NCI-H1417 treated with DMSO at 0.1 percent for 48 hours (cell line): ENCODE measurements at regions not wholly inside any gene's neighbourhood (a gene's known extent, or its start where the extent isn't known, plus 50 kb on each side); places are given as distances from the start of the nearest gene placed in this dataset.

Experiments
- DNase-seq: peaks from one replicate; lab custom pipeline; 2025; lab: John Stamatoyannopoulos, UW

DNA sequence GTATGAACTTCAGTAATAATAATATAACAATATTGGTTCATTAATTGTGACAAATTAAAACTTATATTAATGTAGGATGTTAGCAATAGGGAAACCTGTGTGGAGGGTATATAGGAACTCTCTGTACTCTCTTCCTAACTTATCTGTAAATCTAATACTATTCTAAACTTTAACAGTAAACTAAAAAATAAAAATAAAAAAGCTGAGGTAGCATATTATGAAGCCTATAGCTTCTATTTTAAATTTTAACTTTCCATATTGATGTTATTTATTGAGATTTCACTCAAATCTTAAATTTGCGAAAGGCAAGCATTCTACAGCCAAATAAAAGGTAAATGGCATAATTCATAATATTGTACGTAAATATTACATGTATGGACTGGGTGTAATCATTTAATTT is 326.4 kb downstream of the MEI4 start:
- no peak for DNase-seq

DNA sequence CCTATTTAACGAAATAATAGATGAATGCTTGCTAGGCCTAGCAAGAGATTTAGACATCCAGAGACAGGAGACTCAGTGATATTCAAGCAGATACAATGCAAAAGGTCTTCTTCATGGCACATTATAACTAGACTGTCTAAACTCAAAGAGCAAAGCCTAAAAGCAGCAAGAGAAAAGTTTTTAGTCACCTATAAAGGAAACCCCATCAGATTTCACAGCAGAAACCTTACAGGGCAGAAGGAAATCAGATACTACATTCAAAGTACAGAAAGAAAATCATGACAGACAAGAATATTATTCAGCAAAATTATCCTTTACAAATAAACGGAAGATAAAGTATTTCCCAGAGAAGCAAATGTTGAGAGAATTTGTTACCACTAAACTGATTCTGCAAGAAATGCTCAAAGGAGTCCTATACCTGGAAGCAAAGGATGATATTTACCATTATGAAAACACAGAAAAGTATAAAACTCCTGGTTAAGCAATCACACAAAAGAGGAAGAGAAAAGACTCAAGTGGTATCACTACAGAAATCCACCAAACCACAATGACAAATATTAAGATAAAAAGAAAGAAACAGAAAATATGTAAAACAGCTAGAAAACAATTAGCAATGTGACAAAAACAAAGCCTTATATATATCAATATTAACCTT is 333.7 kb downstream of the MEI4 start:
- DNase-seq = no peak

DNA sequence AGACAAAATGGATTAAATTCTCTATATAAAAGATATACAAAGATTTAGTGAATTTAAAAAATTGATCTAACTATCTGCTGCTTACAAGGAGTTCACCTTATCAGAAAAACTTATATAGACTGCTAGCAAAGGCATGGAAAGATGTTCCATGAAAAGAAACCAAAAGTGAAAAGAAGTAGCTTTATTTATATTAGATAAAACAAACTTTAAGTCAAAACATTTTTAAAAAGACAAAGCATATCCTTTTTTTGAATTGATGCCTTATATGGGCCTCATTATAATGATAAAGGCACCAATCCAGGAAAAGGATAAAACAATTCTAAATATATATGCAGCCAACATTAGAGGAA is 334.2 kb downstream of the MEI4 start:
- DNase-seq = no peak

DNA sequence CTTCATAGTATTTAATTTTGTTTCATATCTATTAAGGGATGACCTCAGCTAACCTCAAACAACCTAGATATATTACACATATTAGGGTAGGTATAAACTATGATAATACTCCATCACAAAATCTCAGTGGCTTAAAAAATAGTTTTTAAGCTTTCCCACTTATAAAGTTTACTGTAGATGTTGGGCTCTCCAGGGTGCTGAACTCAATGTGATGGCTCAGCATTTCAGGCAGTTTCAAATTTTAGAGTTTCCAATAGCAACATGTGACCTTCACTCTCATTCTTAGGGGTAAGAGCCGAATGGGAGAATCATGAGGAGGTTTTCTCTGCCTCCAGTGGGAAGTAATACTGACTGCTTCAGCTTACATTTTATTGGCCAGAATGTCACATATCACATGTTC is 357.3 kb downstream of the MEI4 start:
- DNase-seq = no peak

DNA sequence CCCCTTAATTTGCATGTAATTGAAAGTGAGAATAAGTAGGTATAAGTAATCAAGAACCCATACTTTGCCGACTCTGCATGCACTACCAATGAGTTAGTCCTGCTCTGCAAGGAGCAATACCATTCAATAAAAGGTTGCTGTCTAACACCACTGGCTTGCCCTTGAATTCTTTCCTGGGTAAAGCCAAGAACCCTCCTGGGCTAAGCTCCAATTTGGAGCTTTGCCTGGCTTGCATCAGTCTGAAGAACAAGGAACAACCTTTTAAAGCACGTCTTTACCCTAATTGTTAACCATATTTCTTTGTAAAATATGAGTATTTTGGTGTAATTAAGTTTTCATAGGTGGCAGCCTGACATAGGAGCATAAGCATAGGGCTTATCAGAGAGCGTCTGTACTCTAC is 367.7 kb downstream of the MEI4 start:
- DNase-seq = no peak

DNA sequence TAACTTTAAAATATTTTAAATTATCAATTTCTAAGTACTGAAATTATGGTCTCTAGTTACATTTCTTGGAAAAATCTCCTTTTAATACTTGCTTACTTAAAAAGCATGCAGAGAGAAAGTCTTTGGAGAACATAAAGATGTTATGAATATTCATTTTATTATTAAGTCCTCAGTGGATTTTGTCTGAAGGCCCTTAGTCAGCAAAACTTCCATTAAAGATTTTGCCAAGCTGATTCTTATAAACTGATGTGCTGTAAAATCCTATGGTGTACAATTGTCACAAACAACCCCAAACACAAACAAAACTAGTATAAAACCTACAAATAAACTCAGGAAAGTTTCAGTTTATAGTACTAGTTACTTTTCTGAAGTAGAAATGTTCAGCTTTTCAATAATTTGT is 372.7 kb downstream of the MEI4 start:
- no peak for DNase-seq

DNA sequence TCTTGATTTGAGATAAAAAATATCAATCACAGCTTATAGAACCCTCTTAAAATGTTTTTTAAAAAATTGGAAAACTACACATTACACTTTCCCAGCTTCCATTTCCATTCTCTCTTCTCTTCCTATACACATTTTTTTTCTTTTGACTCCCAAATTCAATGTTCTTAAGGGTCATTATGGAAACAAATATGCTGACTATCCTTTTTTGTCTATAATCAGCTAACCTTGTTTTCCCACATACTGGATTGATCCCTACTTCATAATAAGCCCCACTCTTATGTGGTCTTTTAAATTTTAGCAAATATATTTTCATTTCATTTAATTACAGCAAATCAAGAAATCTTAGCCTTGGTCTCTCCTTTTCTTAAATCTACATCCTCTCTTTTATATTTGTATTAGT is 378.4 kb downstream of the MEI4 start:
- DNase-seq = no peak

DNA sequence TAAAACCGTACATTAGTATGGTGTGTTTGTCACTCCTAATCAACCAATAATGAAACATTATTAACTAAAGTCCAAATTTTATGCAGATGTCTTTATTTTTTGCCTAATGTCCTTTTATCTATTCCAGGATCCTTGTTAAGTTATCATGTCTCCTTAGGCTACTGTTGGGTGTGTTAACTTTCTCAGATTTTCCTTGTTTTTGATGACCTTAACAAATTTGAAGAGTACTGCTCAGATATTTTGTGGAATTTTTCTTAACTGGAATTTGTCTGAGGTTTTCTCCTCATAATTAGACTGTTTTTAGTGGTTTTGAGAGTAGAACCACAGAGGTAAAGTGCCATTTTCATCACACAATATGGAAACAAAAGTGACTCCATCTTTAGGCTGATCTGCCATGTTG is 406.3 kb downstream of the MEI4 start:
- DNase-seq = no peak

DNA sequence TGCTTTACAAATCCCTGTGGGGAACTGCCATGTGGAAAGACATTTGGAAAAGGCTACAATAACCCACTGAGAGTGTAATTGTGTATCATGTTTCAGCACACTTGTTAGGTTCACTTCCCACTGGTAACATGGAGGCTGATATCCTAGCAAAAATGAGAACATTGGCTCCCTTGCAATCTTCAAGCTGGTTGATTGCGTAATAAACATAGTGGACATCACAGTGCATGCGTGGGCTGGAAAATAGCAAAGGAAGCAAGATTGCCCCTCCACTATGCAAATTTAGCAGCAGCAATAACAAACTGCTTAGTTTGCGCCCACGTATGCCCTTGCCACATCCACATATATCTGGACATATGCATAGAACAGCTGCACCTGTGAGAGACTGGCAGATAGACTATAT is 410.2 kb downstream of the MEI4 start:
- no peak for DNase-seq

DNA sequence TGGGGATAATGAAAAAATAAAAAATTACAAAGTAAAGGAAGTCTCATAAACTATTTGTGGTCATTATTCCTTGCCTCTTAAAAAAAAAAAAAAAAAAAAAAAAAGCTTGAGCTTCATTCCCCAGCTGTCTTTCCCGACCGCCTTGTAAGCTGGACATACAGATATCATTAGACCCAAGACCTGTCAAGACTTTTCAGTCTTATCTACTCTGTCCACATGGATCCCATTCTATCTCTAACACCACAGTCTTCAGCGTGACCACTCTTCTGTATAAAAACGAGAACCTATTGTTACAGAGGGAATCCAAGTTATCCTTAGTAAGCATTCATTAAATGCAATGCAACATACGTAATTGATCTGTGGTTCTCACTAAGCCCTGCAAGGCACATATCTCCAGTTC is 423.5 kb downstream of the MEI4 start:
- no peak for DNase-seq

DNA sequence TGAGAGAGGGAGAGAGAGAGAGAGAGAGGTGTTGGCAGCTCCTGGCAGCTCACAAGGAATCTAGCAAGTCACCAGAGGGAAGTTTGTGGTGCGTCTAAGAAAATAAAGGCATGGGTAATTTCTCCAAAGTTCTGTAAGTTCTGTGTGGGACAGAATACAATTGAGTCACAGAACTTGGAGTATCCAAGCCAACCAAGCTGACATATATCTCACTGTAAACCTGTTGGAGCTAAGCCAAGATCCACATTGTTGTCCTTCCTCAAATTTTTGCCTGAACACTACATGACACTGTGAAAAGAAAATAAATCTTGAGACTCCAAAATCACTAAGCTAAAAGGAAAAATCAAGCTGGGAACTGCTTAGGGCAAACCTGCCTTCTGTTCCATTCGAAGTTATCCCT is 436.7 kb downstream of the MEI4 start:
- DNase-seq = no peak

DNA sequence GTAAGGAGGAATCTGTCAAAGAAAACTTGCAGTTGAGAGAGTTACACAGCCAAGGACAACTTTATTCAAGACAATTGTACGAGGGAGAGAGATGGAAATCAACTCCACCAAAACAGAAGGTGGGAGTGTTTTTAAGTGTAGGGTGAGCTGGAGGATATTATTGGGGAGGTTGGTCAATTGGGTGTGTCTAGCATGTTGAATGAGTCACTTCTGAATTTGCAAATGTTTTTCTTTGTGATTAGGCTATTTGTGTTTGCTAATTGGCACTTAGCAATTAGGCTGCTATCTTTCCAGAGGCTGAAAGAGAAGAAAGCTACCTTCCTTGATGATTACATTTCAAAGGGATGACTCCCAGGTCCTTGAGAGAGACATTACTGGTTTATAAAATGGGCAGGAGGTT is 441.1 kb downstream of the MEI4 start:
- DNase-seq = no peak

DNA sequence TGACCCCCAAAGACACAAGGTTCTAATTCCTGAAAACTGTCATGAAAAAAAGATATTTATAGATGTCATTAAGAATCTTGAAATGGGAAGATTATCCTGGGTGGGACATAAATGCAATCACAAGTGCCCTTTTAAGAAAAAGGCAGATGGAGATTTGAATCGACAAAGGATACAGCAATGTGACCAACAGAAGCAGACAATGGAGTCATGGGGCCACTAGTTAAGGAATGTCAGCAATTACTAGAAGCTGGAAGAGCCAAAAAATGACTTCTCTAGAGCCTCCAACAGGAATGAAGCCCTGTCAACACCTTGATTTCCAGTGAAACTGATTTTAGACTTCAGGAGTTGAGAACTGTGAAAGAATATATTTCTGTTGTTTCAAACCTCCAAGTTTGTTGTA is 448.5 kb downstream of the MEI4 start:
- DNase-seq = no peak

DNA sequence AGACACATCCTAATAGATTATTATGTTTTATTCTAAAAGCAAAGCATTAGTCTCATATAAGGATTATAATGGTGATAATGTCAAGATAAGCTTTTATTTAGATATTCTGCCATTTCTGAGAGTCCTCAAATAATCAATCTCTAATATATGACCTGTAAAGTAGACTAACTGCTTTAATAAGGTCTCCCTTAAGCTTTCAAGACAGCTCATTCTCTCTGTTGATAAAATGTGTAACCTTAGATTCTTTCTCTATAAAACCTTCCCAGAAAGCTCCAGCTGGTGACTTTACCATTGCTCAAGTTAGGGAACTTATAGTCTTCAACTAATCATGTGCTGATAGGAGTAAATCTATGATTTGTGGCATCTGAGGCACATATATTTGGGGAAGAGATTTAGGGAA is 457.8 kb downstream of the MEI4 start:
- no peak for DNase-seq

DNA sequence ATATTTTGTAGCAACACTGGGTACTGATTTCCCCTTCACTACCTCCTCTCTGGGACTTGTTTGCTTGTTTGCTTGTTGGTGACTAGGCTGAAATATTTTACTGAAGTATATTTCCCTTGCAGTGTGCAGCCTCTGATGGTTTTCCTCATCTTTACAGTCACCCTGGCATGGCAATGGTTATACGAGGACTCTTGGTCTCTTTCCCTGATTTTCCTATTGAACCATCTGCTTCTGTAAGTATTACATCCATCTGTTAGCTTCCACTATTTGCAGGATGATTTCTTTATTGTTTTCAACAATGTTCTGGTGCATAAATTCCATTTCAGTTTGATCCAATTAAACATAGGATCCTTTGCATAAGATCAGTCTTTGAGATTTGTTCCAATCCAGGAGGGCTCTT is 465.1 kb downstream of the MEI4 start:
- DNase-seq = no peak

DNA sequence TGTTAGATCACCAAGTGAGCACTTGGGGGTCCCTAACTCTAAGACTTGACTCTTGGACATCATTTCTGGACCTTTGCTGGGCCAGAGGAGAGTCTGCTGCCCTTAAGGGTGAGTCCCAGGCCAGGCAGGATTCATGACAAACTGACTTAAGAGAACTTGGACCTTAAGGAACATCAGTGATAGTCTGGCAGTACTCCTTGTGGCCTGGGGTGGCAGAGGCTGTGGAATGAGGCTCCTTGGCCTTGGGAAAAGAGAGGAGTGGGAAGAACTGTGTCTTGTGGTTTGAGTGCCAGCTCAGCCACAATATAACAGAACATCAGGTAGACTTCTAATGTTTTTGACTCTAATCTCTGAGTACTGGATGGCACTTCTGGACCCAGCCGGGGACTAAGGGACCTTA is 478.7 kb downstream of the MEI4 start:
- no peak for DNase-seq

DNA sequence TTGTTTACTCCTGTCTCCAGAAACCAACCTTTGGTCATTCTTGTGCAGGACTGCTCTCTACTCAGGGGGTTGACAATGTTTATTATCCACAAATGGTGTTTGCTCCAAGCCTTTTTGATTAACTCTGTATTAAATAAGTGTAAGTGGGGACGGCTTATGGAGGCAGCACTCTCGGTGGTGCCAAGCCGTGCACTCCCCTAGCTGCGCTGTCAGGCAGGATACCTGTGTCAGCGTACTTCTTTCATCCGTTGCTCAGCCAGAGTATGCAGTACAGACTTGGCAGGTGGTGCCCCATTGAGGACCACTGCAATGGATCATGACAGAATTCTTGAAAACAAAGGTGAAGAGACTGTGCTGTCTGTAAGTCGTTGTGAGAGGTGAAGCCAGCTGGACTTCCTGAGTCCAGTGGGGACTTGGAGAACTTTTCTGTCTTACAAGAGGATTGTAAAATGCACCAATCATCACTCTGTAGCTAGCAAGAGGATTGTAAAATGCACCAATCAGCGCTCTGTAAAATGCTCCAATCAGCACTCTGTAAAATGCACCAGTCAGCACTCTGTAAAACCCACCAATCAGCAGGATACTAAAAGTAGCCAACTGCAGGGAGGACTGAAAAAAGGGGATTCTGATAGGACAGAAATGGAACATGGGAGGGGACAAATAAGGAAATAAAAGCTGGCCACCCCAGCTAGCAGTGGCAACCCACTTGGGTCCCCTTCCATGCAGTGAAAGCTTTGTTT is 480.0 kb downstream of the MEI4 start:
- DNase-seq = no peak

DNA sequence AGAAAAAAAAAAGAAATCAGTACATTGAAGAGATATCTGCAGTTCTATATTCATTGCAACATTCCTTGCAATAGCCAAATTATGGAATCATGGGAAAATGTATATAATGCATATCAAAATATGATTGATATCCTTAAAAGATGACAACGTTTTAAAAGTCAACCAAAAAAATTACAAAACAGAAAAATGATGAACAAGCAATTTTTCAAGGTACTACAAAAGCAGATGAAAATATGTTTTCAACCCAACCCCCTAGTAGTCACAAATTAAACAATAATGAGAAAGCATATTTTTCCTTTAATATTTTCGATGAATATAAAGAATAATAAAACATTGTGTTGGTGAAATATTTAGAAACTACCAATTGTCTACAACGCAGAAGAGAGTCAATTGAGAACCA is 497.6 kb downstream of the MEI4 start:
- no peak for DNase-seq

DNA sequence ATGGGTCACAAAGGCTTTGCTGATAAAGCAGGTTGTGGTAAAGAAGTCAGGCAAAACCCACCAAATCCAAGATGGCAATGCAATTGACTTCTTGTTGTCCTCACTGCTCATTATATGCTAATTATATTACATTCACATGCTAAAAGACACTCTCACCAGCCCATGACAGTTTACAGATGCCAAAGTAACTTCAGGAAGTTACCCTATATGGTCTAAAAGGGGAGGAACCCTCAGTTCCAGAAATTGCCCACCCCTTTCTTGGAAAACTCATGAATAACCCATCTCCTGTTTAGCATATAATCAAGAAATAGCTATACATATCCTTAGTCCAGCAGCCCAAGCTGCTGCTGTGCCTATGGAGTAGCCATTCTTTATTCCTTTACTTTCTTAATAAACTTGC is 501.1 kb downstream of the MEI4 start:
- DNase-seq = no peak

DNA sequence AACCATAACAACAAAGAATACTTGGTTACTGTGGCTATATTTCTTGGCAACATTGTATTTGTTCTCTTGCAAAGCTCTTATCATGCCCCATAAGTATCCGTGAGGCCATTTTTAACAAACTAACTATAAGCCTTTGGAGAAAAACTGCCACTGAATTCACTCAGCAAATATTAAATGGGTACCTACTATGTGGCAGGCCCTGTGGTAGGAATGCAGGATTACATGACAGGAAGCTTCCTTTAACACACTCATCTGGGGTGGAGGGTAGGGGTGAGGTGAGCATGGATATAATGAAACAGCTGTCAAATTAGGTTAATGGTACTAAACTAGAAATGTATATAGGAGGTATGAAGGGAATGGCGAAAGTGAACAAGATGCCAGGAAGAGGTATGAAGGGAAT is 504.8 kb downstream of the MEI4 start:
- DNase-seq = no peak

DNA sequence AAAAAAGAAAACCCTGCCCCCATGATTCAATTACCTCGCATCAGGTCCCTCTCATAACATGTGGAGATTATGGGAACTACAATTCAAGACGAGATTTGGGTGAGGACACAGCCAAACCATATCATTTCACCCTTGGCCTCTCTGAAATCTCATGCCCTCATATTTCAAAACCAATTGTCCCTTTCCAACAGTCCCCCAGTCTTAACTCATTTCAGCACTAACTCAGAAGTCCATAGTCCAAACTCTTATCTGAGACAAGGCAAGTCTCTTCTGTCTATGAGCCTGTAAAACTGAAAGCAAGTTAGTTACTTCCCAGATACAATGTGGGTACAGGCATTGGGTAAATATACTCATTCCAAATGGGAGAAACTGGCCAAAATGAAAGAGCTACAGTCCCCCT is 536.1 kb downstream of the MEI4 start:
- DNase-seq = no peak

DNA sequence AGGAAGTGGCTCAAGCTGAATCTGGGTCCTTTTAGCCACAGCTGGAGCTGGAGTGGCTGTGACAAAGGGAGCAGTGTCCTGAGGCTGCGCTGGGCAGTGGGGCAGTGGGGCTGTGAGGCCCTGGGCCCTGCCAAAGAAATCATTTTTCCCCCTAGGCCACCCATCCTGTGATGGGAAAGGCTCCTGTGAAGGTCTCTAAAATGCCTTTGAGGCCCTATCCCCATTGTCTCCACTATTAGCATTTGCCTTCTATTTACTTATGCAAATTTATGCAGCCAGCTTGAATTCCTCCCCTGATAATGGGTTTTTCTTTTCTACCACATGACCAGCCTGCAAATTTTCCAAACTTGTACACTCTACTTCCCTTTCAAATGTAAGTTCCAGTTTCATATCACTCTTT is 539.2 kb downstream of the MEI4 start:
- DNase-seq = no peak

DNA sequence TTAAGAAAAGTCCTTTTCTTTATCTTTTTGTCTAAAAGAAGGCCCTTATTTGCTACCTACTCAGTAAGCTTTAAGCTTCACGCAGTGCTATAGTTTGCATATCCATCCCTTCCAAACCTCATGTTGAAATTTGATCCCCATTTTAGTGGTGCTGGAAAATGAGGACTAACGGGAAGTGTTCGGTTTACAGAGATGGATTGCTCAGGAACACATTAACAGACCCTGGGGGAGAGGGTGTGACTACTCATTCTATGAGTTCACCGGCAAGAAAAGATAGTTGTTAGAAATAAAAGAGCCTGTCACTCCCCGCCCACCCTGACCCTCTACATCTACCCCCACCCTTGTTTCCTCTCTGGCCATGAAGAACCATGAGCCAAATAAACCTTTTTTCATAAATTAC is 546.2 kb downstream of the MEI4 start:
- DNase-seq = no peak

DNA sequence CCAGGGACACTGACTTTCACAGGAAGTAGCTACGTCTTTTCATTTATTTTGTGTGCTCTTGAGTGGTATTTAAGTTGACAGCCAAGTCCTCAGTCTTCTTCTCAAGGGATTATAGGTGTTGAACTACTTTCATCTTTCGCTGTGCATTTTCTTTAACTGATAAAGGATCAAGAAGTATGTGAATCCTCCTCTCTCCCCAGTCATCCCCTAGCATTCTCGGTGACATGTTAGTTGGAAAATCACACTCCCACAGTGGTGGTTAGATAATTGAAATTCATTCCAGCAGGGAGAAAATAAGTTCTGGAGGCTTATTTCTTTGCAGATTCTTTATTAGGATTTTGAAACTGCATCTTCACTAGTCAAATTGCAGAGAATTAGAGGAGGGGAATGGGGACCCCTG is 569.4 kb downstream of the MEI4 start:
- no peak for DNase-seq
